ENCODE measurements at regions not wholly inside any gene's neighbourhood (a gene's known extent, or its start where the extent isn't known, plus 50 kb on each side); places are given as distances from the start of the nearest gene placed in this dataset.

DNA sequence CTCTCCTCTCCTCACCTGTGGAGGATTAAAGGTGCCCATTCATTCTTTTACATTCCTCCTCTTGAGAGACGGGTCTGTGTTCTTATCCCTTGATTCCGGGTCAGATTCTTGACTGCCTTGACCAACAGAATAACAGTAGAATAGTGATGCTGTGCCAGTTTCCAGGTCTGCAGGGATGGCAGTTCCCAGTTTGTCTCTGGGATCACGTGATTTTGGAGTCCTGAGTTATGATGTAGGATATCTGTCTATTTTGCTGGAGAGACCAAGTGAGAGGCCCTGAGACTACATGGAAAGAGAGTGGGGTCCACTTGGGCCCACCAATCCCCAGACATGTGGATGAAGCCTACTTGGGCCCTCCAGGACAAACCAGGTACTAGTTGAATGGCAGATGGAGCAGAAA is 142.8 kb downstream of the TTC8 start:
- DNase-seq (ENCODE audit: low spot score) = no peak
- peaks cover 53% of the 10 kb centered on the region for H3K27me3 Mint-ChIP-seq (ENCODE audit: low read depth)
- ChIA-PET CTCF (interaction anchor here (0.7 kb wide), 1 partner anchor 300 kb away, joined by 3 read pairs; no protein-coding TSS in a partner anchor), POLR2A (no interaction called here)
- H3K27ac Mint-ChIP-seq = no peak overlapping the region
- no peaks in the 10 kb centered on the region for H3K4me1 Mint-ChIP-seq
- TF ChIP-seq, protein P1, sequence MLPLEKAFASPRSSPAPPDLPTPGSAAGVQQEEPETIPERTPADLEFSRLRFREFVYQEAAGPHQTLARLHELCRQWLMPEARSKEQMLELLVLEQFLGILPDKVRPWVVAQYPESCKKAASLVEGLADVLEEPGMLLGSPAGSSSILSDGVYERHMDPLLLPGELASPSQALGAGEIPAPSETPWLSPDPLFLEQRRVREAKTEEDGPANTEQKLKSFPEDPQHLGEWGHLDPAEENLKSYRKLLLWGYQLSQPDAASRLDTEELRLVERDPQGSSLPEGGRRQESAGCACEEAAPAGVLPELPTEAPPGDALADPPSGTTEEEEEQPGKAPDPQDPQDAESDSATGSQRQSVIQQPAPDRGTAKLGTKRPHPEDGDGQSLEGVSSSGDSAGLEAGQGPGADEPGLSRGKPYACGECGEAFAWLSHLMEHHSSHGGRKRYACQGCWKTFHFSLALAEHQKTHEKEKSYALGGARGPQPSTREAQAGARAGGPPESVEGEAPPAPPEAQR (CRISPR knock-in tag; IDR thresholded peaks at IDR 0.05) = no peak
- TF ChIP-seq NR3C1 (CRISPR knock-in tag; conservative IDR thresholded peaks at IDR 0.05; ENCODE audit: low read depth) = no peak
- TF ChIP-seq, protein P2, sequence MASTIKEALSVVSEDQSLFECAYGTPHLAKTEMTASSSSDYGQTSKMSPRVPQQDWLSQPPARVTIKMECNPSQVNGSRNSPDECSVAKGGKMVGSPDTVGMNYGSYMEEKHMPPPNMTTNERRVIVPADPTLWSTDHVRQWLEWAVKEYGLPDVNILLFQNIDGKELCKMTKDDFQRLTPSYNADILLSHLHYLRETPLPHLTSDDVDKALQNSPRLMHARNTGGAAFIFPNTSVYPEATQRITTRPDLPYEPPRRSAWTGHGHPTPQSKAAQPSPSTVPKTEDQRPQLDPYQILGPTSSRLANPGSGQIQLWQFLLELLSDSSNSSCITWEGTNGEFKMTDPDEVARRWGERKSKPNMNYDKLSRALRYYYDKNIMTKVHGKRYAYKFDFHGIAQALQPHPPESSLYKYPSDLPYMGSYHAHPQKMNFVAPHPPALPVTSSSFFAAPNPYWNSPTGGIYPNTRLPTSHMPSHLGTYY (CRISPR knock-in tag; IDR thresholded peaks at IDR 0.05) = no peak
- no peak for TF ChIP-seq MYBL2 (CRISPR knock-in tag; IDR thresholded peaks at IDR 0.05)
- TF ChIP-seq ESRRA (CRISPR knock-in tag; IDR thresholded peaks at IDR 0.05; ENCODE audit: borderline replicate concordance) = no peak
- no peak for TF ChIP-seq EMX1 (CRISPR knock-in tag; IDR thresholded peaks at IDR 0.05)
- no peak for TF ChIP-seq SMAD3 (CRISPR knock-in tag; IDR thresholded peaks at IDR 0.05; ENCODE audit: borderline replicate concordance)
- no peak for TF ChIP-seq JAZF1 (CRISPR knock-in tag; IDR thresholded peaks at IDR 0.05)
- TF ChIP-seq, protein P3, sequence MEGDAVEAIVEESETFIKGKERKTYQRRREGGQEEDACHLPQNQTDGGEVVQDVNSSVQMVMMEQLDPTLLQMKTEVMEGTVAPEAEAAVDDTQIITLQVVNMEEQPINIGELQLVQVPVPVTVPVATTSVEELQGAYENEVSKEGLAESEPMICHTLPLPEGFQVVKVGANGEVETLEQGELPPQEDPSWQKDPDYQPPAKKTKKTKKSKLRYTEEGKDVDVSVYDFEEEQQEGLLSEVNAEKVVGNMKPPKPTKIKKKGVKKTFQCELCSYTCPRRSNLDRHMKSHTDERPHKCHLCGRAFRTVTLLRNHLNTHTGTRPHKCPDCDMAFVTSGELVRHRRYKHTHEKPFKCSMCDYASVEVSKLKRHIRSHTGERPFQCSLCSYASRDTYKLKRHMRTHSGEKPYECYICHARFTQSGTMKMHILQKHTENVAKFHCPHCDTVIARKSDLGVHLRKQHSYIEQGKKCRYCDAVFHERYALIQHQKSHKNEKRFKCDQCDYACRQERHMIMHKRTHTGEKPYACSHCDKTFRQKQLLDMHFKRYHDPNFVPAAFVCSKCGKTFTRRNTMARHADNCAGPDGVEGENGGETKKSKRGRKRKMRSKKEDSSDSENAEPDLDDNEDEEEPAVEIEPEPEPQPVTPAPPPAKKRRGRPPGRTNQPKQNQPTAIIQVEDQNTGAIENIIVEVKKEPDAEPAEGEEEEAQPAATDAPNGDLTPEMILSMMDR (IDR thresholded peaks at IDR 0.05) = no peak
- TF ChIP-seq, protein P4, sequence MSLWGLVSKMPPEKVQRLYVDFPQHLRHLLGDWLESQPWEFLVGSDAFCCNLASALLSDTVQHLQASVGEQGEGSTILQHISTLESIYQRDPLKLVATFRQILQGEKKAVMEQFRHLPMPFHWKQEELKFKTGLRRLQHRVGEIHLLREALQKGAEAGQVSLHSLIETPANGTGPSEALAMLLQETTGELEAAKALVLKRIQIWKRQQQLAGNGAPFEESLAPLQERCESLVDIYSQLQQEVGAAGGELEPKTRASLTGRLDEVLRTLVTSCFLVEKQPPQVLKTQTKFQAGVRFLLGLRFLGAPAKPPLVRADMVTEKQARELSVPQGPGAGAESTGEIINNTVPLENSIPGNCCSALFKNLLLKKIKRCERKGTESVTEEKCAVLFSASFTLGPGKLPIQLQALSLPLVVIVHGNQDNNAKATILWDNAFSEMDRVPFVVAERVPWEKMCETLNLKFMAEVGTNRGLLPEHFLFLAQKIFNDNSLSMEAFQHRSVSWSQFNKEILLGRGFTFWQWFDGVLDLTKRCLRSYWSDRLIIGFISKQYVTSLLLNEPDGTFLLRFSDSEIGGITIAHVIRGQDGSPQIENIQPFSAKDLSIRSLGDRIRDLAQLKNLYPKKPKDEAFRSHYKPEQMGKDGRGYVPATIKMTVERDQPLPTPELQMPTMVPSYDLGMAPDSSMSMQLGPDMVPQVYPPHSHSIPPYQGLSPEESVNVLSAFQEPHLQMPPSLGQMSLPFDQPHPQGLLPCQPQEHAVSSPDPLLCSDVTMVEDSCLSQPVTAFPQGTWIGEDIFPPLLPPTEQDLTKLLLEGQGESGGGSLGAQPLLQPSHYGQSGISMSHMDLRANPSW (CRISPR knock-in tag; conservative IDR thresholded peaks at IDR 0.05; ENCODE audit: low read depth) = no peak
- TF ChIP-seq PRRX2 (CRISPR knock-in tag; IDR thresholded peaks at IDR 0.05) = no peak
- no peak for TF ChIP-seq ZNF423 (CRISPR knock-in tag; IDR thresholded peaks at IDR 0.05)
- no peak for TF ChIP-seq RORB (CRISPR knock-in tag; IDR thresholded peaks at IDR 0.05)
- no peak for TF ChIP-seq GTF2I (CRISPR knock-in tag; conservative IDR thresholded peaks at IDR 0.05)
- TF ChIP-seq GABPB1 (CRISPR knock-in tag; IDR thresholded peaks at IDR 0.05) = no peak
- TF ChIP-seq, protein P5, sequence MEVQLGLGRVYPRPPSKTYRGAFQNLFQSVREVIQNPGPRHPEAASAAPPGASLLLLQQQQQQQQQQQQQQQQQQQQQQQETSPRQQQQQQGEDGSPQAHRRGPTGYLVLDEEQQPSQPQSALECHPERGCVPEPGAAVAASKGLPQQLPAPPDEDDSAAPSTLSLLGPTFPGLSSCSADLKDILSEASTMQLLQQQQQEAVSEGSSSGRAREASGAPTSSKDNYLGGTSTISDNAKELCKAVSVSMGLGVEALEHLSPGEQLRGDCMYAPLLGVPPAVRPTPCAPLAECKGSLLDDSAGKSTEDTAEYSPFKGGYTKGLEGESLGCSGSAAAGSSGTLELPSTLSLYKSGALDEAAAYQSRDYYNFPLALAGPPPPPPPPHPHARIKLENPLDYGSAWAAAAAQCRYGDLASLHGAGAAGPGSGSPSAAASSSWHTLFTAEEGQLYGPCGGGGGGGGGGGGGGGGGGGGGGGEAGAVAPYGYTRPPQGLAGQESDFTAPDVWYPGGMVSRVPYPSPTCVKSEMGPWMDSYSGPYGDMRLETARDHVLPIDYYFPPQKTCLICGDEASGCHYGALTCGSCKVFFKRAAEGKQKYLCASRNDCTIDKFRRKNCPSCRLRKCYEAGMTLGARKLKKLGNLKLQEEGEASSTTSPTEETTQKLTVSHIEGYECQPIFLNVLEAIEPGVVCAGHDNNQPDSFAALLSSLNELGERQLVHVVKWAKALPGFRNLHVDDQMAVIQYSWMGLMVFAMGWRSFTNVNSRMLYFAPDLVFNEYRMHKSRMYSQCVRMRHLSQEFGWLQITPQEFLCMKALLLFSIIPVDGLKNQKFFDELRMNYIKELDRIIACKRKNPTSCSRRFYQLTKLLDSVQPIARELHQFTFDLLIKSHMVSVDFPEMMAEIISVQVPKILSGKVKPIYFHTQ (CRISPR knock-in tag; IDR thresholded peaks at IDR 0.05) = no peak
- TF ChIP-seq RELA (CRISPR knock-in tag; IDR thresholded peaks at IDR 0.05; ENCODE audit: borderline replicate concordance) = no peak
- no peak for TF ChIP-seq ZNF121 (CRISPR knock-in tag; IDR thresholded peaks at IDR 0.05)
- TF ChIP-seq ETV6 (CRISPR knock-in tag; IDR thresholded peaks at IDR 0.05) = no peak
- no peaks in the 10 kb centered on the region for H3K36me3 Mint-ChIP-seq
- ATAC-seq = no peak
- no peak overlapping the region for H3K4me3 Mint-ChIP-seq
- no peaks in the 10 kb centered on the region for H3K9me3 Mint-ChIP-seq
